ENCODE measurements at regions not wholly inside any gene's neighbourhood (a gene's known extent, or its start where the extent isn't known, plus 50 kb on each side); places are given as distances from the start of the nearest gene placed in this dataset.

- H2BK15ac ChIP-seq (ENCODE audit: low read length), result no peak overlapping the region
- peak overlapping the region; percentile 37 for H2AFZ ChIP-seq (ENCODE audit: low read length)
- H4K91ac ChIP-seq (ENCODE audit: low read depth, low read length, poor library complexity), result no peak overlapping the region
- H4K8ac ChIP-seq (ENCODE audit: low read depth, low read length), result no peak overlapping the region
- no peaks in the 10 kb centered on the region for H3K27me3 ChIP-seq (ENCODE audit: control insufficient read depth in 3 of 3, insufficient read depth in 3 of 3, low read depth in 1 of 3, low read length in 3 of 3)
- no peak overlapping the region for H3K4me2 ChIP-seq (ENCODE audit: insufficient read depth, low read length, poor library complexity, severe bottlenecking)
- H3K18ac ChIP-seq (ENCODE audit: low read length), result no peak overlapping the region
- no peaks in the 10 kb centered on the region for H3K9me3 ChIP-seq (replicated peaks in 1 of 2; ENCODE audit: control insufficient read depth in 2 of 2, insufficient read depth in 1 of 2, low read depth in 1 of 2, low read length in 2 of 2)
- H3K79me1 ChIP-seq (ENCODE audit: low read depth, low read length), result no peaks in the 10 kb centered on the region
- H3K4me1 ChIP-seq (ENCODE audit: control insufficient read depth in 2 of 2, insufficient read depth in 1 of 2, low read depth in 1 of 2, low read length in 2 of 2), result peaks cover 2 to 9% of the 10 kb centered on the region in 2 donors
- H2BK5ac ChIP-seq (ENCODE audit: low read length), result no peak overlapping the region
- DNase-seq (ENCODE audit: low spot score), result no peak
- no peak overlapping the region for H2AK5ac ChIP-seq (ENCODE audit: low read depth, low read length)
- H3K27ac ChIP-seq (replicated peaks; ENCODE audit: low read length), result no peak overlapping the region
- no peak overlapping the region for H3K9ac ChIP-seq (ENCODE audit: low read depth, low read length, poor library complexity)
- no peak overlapping the region for H2BK120ac ChIP-seq (ENCODE audit: low read depth, low read length)
- no peaks in the 10 kb centered on the region for H3K36me3 ChIP-seq (replicated peaks in 1 of 2; ENCODE audit: control insufficient read depth in 2 of 2, insufficient read depth in 2 of 2, low read length in 2 of 2)
- H3K14ac ChIP-seq (ENCODE audit: low read length), result no peak overlapping the region
- no peak overlapping the region for H3K4ac ChIP-seq (ENCODE audit: low read length)
- no peak overlapping the region for H2BK12ac ChIP-seq (ENCODE audit: low read length)
- no peak overlapping the region for H3K23ac ChIP-seq (ENCODE audit: low read depth, low read length, poor library complexity)
- no peak overlapping the region for H3K4me3 ChIP-seq (ENCODE audit: low read length in 2 of 2)
Measured at GRCh38 chr2:53103679-53104078, 663.9 kb upstream of the CHAC2 start.

- Histone ChIP-seq H4K8ac (ENCODE audit: low read depth, low read length) (no peak overlapping the region), H2BK15ac (ENCODE audit: low read length) (no peak overlapping the region), H2AK5ac (ENCODE audit: low read depth, low read length) (no peak overlapping the region), H3K27ac (replicated peaks; ENCODE audit: low read length) (no peak overlapping the region), H3K36me3 (replicated peaks in 1 of 2; ENCODE audit: control insufficient read depth in 2 of 2, insufficient read depth in 2 of 2, low read length in 2 of 2) (no peaks in the 10 kb centered on the region), H4K91ac (ENCODE audit: low read depth, low read length, poor library complexity) (no peak overlapping the region), H3K23ac (ENCODE audit: low read depth, low read length, poor library complexity) (no peak overlapping the region), H3K14ac (ENCODE audit: low read length) (no peak overlapping the region), H2BK12ac (ENCODE audit: low read length) (no peak overlapping the region), H3K27me3 (ENCODE audit: control insufficient read depth in 3 of 3, insufficient read depth in 3 of 3, low read depth in 1 of 3, low read length in 3 of 3) (no peaks in the 10 kb centered on the region), H3K18ac (ENCODE audit: low read length) (no peak overlapping the region), H3K4me2 (ENCODE audit: insufficient read depth, low read length, poor library complexity, severe bottlenecking) (no peak overlapping the region), H3K4me1 (ENCODE audit: control insufficient read depth in 2 of 2, insufficient read depth in 1 of 2, low read depth in 1 of 2, low read length in 2 of 2) (peaks cover 0 to 3% of the 10 kb centered on the region in 2 donors), H2AFZ (ENCODE audit: low read length) (no peak overlapping the region), H3K9ac (ENCODE audit: low read depth, low read length, poor library complexity) (no peak overlapping the region), H3K4me3 (ENCODE audit: low read length in 2 of 2) (no peak overlapping the region), H2BK120ac (ENCODE audit: low read depth, low read length) (no peak overlapping the region), H3K4ac (ENCODE audit: low read length) (no peak overlapping the region), H2BK5ac (ENCODE audit: low read length) (no peak overlapping the region), H3K79me1 (ENCODE audit: low read depth, low read length) (no peaks in the 10 kb centered on the region), H3K9me3 (replicated peaks in 1 of 2; ENCODE audit: control insufficient read depth in 2 of 2, insufficient read depth in 1 of 2, low read depth in 1 of 2, low read length in 2 of 2) (no peaks in the 10 kb centered on the region)
- DNase-seq (ENCODE audit: low spot score), result no peak
- no CpG with 5 or more reads among the region's 4 CpGs for WGBS, 2 donors (ENCODE audit: extremely low coverage in 2 of 2, insufficient read length in 2 of 2, insufficient replicate concordance in 1 of 2)
Measured at GRCh38 chr2:53098696-53099078, 668.9 kb upstream of the CHAC2 start.

- no peaks in the 10 kb centered on the region for H3K27me3 ChIP-seq (ENCODE audit: control insufficient read depth in 3 of 3, insufficient read depth in 3 of 3, low read depth in 1 of 3, low read length in 3 of 3)
- no peak overlapping the region for H2AK5ac ChIP-seq (ENCODE audit: low read depth, low read length)
- H4K91ac ChIP-seq (ENCODE audit: low read depth, low read length, poor library complexity), result no peak overlapping the region
- no peak overlapping the region for H3K4me2 ChIP-seq (ENCODE audit: insufficient read depth, low read length, poor library complexity, severe bottlenecking)
- no peak overlapping the region for H2BK5ac ChIP-seq (ENCODE audit: low read length)
- H4K8ac ChIP-seq (ENCODE audit: low read depth, low read length), result no peak overlapping the region
- no peak overlapping the region for H3K9ac ChIP-seq (ENCODE audit: low read depth, low read length, poor library complexity)
- no peak overlapping the region for H2BK120ac ChIP-seq (ENCODE audit: low read depth, low read length)
- H3K4me1 ChIP-seq (ENCODE audit: control insufficient read depth in 2 of 2, insufficient read depth in 1 of 2, low read depth in 1 of 2, low read length in 2 of 2), result peaks cover 0 to 2% of the 10 kb centered on the region in 2 donors
- no peak overlapping the region for H2AFZ ChIP-seq (ENCODE audit: low read length)
- no peak overlapping the region for H3K4me3 ChIP-seq (ENCODE audit: low read length in 2 of 2)
- WGBS, 2 donors (ENCODE audit: extremely low coverage in 2 of 2, insufficient read length in 2 of 2, insufficient replicate concordance in 1 of 2), result no CpG with 5 or more reads among the region's 4 CpGs
- no peak overlapping the region for H3K4ac ChIP-seq (ENCODE audit: low read length)
- no peak overlapping the region for H3K14ac ChIP-seq (ENCODE audit: low read length)
- no peak overlapping the region for H3K18ac ChIP-seq (ENCODE audit: low read length)
- no peak overlapping the region for H3K23ac ChIP-seq (ENCODE audit: low read depth, low read length, poor library complexity)
- H2BK12ac ChIP-seq (ENCODE audit: low read length), result no peak overlapping the region
- H3K36me3 ChIP-seq (replicated peaks in 1 of 2; ENCODE audit: control insufficient read depth in 2 of 2, insufficient read depth in 2 of 2, low read length in 2 of 2), result no peaks in the 10 kb centered on the region
- no peak overlapping the region for H3K27ac ChIP-seq (replicated peaks; ENCODE audit: low read length)
- H3K9me3 ChIP-seq (replicated peaks in 1 of 2; ENCODE audit: control insufficient read depth in 2 of 2, insufficient read depth in 1 of 2, low read depth in 1 of 2, low read length in 2 of 2), result no peaks in the 10 kb centered on the region
- DNase-seq (ENCODE audit: low spot score), result no peak
- H3K79me1 ChIP-seq (ENCODE audit: low read depth, low read length), result no peaks in the 10 kb centered on the region
- H2BK15ac ChIP-seq (ENCODE audit: low read length), result no peak overlapping the region
Measured at GRCh38 chr2:53096351-53096750, 671.3 kb upstream of the CHAC2 start.

GRCh38 chr2:53095664-53096063 lies 671.9 kb upstream of the CHAC2 start:
- DNase-seq (ENCODE audit: low spot score), result no peak
- H3K4me2 ChIP-seq (ENCODE audit: insufficient read depth, low read length, poor library complexity, severe bottlenecking), result no peak overlapping the region

More at GRCh38 chr2:53095664-53096063, 671.9 kb upstream of the CHAC2 start:
- no peak overlapping the region for H2BK12ac ChIP-seq (ENCODE audit: low read length)
- H4K91ac ChIP-seq (ENCODE audit: low read depth, low read length, poor library complexity), result no peak overlapping the region
- WGBS, 2 donors (ENCODE audit: extremely low coverage in 2 of 2, insufficient read length in 2 of 2, insufficient replicate concordance in 1 of 2), result no CpG with 5 or more reads among the region's 1 CpG
- no peak overlapping the region for H4K8ac ChIP-seq (ENCODE audit: low read depth, low read length)
- no peak overlapping the region for H2BK15ac ChIP-seq (ENCODE audit: low read length)
- no peak overlapping the region for H2AK5ac ChIP-seq (ENCODE audit: low read depth, low read length)
- H2BK5ac ChIP-seq (ENCODE audit: low read length), result no peak overlapping the region
- no peak overlapping the region for H2BK120ac ChIP-seq (ENCODE audit: low read depth, low read length)
- no peak overlapping the region for H3K4me3 ChIP-seq (ENCODE audit: low read length in 2 of 2)
- H3K18ac ChIP-seq (ENCODE audit: low read length), result no peak overlapping the region
- H3K23ac ChIP-seq (ENCODE audit: low read depth, low read length, poor library complexity), result no peak overlapping the region
- H3K14ac ChIP-seq (ENCODE audit: low read length), result no peak overlapping the region
- H3K36me3 ChIP-seq (replicated peaks in 1 of 2; ENCODE audit: control insufficient read depth in 2 of 2, insufficient read depth in 2 of 2, low read length in 2 of 2), result no peaks in the 10 kb centered on the region
- H2AFZ ChIP-seq (ENCODE audit: low read length), result no peak overlapping the region
- H3K9ac ChIP-seq (ENCODE audit: low read depth, low read length, poor library complexity), result no peak overlapping the region
- H3K9me3 ChIP-seq (replicated peaks in 1 of 2; ENCODE audit: control insufficient read depth in 2 of 2, insufficient read depth in 1 of 2, low read depth in 1 of 2, low read length in 2 of 2), result no peaks in the 10 kb centered on the region
- no peaks in the 10 kb centered on the region for H3K79me1 ChIP-seq (ENCODE audit: low read depth, low read length)
- H3K4ac ChIP-seq (ENCODE audit: low read length), result no peak overlapping the region
- H3K27ac ChIP-seq (replicated peaks; ENCODE audit: low read length), result no peak overlapping the region
- no peaks in the 10 kb centered on the region for H3K27me3 ChIP-seq (ENCODE audit: control insufficient read depth in 3 of 3, insufficient read depth in 3 of 3, low read depth in 1 of 3, low read length in 3 of 3)
- peaks cover 0 to 2% of the 10 kb centered on the region in 2 donors for H3K4me1 ChIP-seq (ENCODE audit: control insufficient read depth in 2 of 2, insufficient read depth in 1 of 2, low read depth in 1 of 2, low read length in 2 of 2)

Data from neuronal stem cell (in vitro differentiated cells).